ENCODE measurements at regions not wholly inside any gene's neighbourhood (a gene's known extent, or its start where the extent isn't known, plus 50 kb on each side); places are given as distances from the start of the nearest gene placed in this dataset.

- BruUV-seq (replicated peaks) = no TSS peak
- Mint-ChIP-seq H3K36me3 (ENCODE audit: insufficient read depth, unreplicated experiment) (no peaks in the 10 kb centered on the region), H3K27me3 (ENCODE audit: insufficient read depth, unreplicated experiment) (peaks cover 28% of the 10 kb centered on the region), H3K9me3 (ENCODE audit: unreplicated experiment) (no peaks in the 10 kb centered on the region), H3K4me1 (ENCODE audit: insufficient read depth, unreplicated experiment) (no peaks in the 10 kb centered on the region), H3K27ac (ENCODE audit: low read depth, unreplicated experiment) (no peak overlapping the region), H3K4me3 (ENCODE audit: unreplicated experiment) (no peak overlapping the region)
- no peak for TF ChIP-seq CTCF (IDR thresholded peaks at IDR 0.05; ENCODE audit: unreplicated experiment)
- intact Hi-C loops (cut with micrococcal nuclease) = no loop called here
- DNase-seq (ENCODE audit: unreplicated experiment) = no peak
- POLR2A ChIA-PET = interaction anchor here (1.0 kb wide), 1 partner anchor 199 kb away, joined by 3 read pairs; no protein-coding TSS in a partner anchor
- CTCF ChIA-PET = interaction anchor here (0.6 to 4.2 kb wide), 12 partner anchors 8 to 227 kb away, joined by 3 to 41 read pairs (median 5); no protein-coding TSS in a partner anchor
Observed at GRCh38 chr3:18757476-18757875, 332.3 kb upstream of the SATB1 start.

GRCh38 chr3:18752273-18752934, 327.3 kb upstream of the SATB1 start:
- BruUV-seq (replicated peaks) = no TSS peak
- no peak for TF ChIP-seq CTCF (IDR thresholded peaks at IDR 0.05; ENCODE audit: unreplicated experiment)
- no peak for DNase-seq (ENCODE audit: unreplicated experiment)
- Mint-ChIP-seq H3K4me3 (ENCODE audit: unreplicated experiment) (no peak overlapping the region), H3K4me1 (ENCODE audit: insufficient read depth, unreplicated experiment) (no peaks in the 10 kb centered on the region), H3K36me3 (ENCODE audit: insufficient read depth, unreplicated experiment) (no peaks in the 10 kb centered on the region), H3K27ac (ENCODE audit: low read depth, unreplicated experiment) (no peak overlapping the region), H3K9me3 (ENCODE audit: unreplicated experiment) (no peaks in the 10 kb centered on the region), H3K27me3 (ENCODE audit: insufficient read depth, unreplicated experiment) (peaks cover 48% of the 10 kb centered on the region)
- intact Hi-C loops (cut with micrococcal nuclease) = no loop called here
- ChIA-PET CTCF (no interaction called here), POLR2A (no interaction called here)

GRCh38 chr3:18751514-18751913, 326.4 kb upstream of the SATB1 start:
- Mint-ChIP-seq H3K9me3 (ENCODE audit: unreplicated experiment) (no peaks in the 10 kb centered on the region), H3K36me3 (ENCODE audit: insufficient read depth, unreplicated experiment) (no peaks in the 10 kb centered on the region), H3K27ac (ENCODE audit: low read depth, unreplicated experiment) (no peak overlapping the region), H3K4me3 (ENCODE audit: unreplicated experiment) (no peak overlapping the region), H3K4me1 (ENCODE audit: insufficient read depth, unreplicated experiment) (no peaks in the 10 kb centered on the region), H3K27me3 (ENCODE audit: insufficient read depth, unreplicated experiment) (peaks cover 39% of the 10 kb centered on the region)
- ChIA-PET CTCF (no interaction called here), POLR2A (no interaction called here)
- intact Hi-C loops (cut with micrococcal nuclease) = no loop called here
- no peak for DNase-seq (ENCODE audit: unreplicated experiment)
- no peak for TF ChIP-seq CTCF (IDR thresholded peaks at IDR 0.05; ENCODE audit: unreplicated experiment)
- no TSS peak for BruUV-seq (replicated peaks)

GRCh38 chr3:18747383-18747782, 322.2 kb upstream of the SATB1 start:
- no peaks in the 10 kb centered on the region for H3K36me3 Mint-ChIP-seq (ENCODE audit: insufficient read depth, unreplicated experiment)
- intact Hi-C loops (cut with micrococcal nuclease) = no loop called here
- H3K4me3 Mint-ChIP-seq (ENCODE audit: unreplicated experiment) = no peak overlapping the region
- H3K27me3 Mint-ChIP-seq (ENCODE audit: insufficient read depth, unreplicated experiment) = peaks cover 38% of the 10 kb centered on the region
- CTCF ChIA-PET = interaction anchor here (0.7 to 1.0 kb wide), 2 partner anchors 10 to 224 kb away, joined by 3 to 7 read pairs; no protein-coding TSS in a partner anchor
- DNase-seq (ENCODE audit: unreplicated experiment) = no peak
- no TSS peak for BruUV-seq (replicated peaks)
- H3K9me3 Mint-ChIP-seq (ENCODE audit: unreplicated experiment) = no peaks in the 10 kb centered on the region
- POLR2A ChIA-PET = interaction anchor here (0.5 kb wide), 1 partner anchor 874 kb away, joined by 3 read pairs; no protein-coding TSS in a partner anchor
- H3K4me1 Mint-ChIP-seq (ENCODE audit: insufficient read depth, unreplicated experiment) = no peaks in the 10 kb centered on the region
- no peak for TF ChIP-seq CTCF (IDR thresholded peaks at IDR 0.05; ENCODE audit: unreplicated experiment)
- no peak overlapping the region for H3K27ac Mint-ChIP-seq (ENCODE audit: low read depth, unreplicated experiment)
